ENCODE measurements at regions not wholly inside any gene's neighbourhood (a gene's known extent, or its start where the extent isn't known, plus 50 kb on each side); places are given as distances from the start of the nearest gene placed in this dataset.

- TF ChIP-seq, protein P1, sequence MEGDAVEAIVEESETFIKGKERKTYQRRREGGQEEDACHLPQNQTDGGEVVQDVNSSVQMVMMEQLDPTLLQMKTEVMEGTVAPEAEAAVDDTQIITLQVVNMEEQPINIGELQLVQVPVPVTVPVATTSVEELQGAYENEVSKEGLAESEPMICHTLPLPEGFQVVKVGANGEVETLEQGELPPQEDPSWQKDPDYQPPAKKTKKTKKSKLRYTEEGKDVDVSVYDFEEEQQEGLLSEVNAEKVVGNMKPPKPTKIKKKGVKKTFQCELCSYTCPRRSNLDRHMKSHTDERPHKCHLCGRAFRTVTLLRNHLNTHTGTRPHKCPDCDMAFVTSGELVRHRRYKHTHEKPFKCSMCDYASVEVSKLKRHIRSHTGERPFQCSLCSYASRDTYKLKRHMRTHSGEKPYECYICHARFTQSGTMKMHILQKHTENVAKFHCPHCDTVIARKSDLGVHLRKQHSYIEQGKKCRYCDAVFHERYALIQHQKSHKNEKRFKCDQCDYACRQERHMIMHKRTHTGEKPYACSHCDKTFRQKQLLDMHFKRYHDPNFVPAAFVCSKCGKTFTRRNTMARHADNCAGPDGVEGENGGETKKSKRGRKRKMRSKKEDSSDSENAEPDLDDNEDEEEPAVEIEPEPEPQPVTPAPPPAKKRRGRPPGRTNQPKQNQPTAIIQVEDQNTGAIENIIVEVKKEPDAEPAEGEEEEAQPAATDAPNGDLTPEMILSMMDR (IDR thresholded peaks at IDR 0.05; ENCODE audit: insufficient read depth, low read length, severe bottlenecking), result no peak
- Histone ChIP-seq H3K4me3 (ENCODE audit: low read depth, low read length) (no peak overlapping the region), H3K27me3 (ENCODE audit: control insufficient read depth, insufficient read depth, low read length) (no peaks in the 10 kb centered on the region), H3K36me3 (ENCODE audit: control insufficient read depth, insufficient read depth, low read length) (no peaks in the 10 kb centered on the region)
- DNase-seq (ENCODE audit: low read depth) (no peak), FAIRE-seq (no peak)
Observed at GRCh38 chr7:136717910-136718557, 150.4 kb upstream of the CHRM2 start.

DNA sequence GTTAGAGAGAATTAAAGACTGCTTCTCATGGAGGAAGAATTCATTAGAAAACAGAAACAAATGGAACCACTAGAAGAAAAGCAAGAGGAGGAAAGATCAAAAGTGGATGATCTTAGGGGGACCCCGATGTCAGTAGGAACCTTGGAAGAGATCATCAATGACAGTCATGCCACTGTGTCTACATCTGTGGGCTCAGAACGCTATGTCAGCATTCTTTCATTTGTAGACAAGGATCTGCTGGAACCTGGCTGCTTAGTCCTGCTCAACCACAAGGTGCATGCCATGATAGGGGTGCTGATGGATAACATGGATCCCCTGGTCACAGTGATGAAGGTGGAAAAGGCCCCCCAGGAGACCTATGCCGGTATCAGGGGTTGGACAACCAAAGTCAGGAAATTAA is 154.4 kb upstream of the CHRM2 start:
- Histone ChIP-seq H3K4me3 (ENCODE audit: low read depth, low read length) (no peak overlapping the region), H3K36me3 (ENCODE audit: control insufficient read depth, insufficient read depth, low read length) (no peaks in the 10 kb centered on the region), H3K27me3 (ENCODE audit: control insufficient read depth, insufficient read depth, low read length) (no peaks in the 10 kb centered on the region)
- TF ChIP-seq, protein P1 (IDR thresholded peaks at IDR 0.05; ENCODE audit: insufficient read depth, low read length, severe bottlenecking), result no peak
- DNase-seq (ENCODE audit: low read depth), result no peak
- no peak for FAIRE-seq

- no peak for DNase-seq (ENCODE audit: low read depth)
- Histone ChIP-seq H3K27me3 (ENCODE audit: control insufficient read depth, insufficient read depth, low read length) (no peaks in the 10 kb centered on the region), H3K36me3 (ENCODE audit: control insufficient read depth, insufficient read depth, low read length) (no peaks in the 10 kb centered on the region), H3K4me3 (ENCODE audit: low read depth, low read length) (no peak overlapping the region)
- TF ChIP-seq, protein P1 (IDR thresholded peaks at IDR 0.05; ENCODE audit: insufficient read depth, low read length, severe bottlenecking), result no peak
- FAIRE-seq, result no peak
Observed at GRCh38 chr7:136710751-136711150, 157.7 kb upstream of the CHRM2 start.

GRCh38 chr7:136709876-136710275 is 158.6 kb upstream of the CHRM2 start:
- no peak for DNase-seq (ENCODE audit: low read depth)
- no peak for FAIRE-seq
- TF ChIP-seq, protein P1 (IDR thresholded peaks at IDR 0.05; ENCODE audit: insufficient read depth, low read length, severe bottlenecking), result no peak
- H3K27me3 ChIP-seq (ENCODE audit: control insufficient read depth, insufficient read depth, low read length), result no peaks in the 10 kb centered on the region
- H3K4me3 ChIP-seq (ENCODE audit: low read depth, low read length), result no peak overlapping the region
- no peaks in the 10 kb centered on the region for H3K36me3 ChIP-seq (ENCODE audit: control insufficient read depth, insufficient read depth, low read length)

DNA sequence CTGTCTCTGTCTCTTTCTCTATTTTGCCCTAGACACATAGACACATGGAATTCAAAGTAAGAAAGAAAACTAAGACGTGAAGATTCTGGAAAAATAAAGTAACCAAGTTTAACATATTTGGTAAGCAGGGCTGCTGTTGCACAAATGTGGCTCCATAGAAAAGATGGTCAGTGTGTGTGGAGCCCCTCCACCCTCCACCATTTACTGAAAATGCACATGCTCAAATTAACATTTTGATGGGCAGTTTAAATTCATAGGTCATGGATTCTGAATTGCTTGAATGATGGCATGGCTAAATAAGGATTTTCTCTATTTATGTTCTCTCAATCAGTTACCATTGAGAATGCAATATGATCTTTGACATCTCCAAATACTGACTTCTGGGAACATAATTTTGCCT is 165.5 kb upstream of the CHRM2 start:
- TF ChIP-seq, protein P1 (IDR thresholded peaks at IDR 0.05; ENCODE audit: insufficient read depth, low read length, severe bottlenecking), result no peak
- no peaks in the 10 kb centered on the region for H3K36me3 ChIP-seq (ENCODE audit: control insufficient read depth, insufficient read depth, low read length)
- DNase-seq (ENCODE audit: low read depth), result no peak
- no peaks in the 10 kb centered on the region for H3K27me3 ChIP-seq (ENCODE audit: control insufficient read depth, insufficient read depth, low read length)
- no peak for FAIRE-seq
- no peak overlapping the region for H3K4me3 ChIP-seq (ENCODE audit: low read depth, low read length)

GRCh38 chr7:136698977-136699376 is 169.5 kb upstream of the CHRM2 start:
- H3K4me3 ChIP-seq (ENCODE audit: low read depth, low read length), result no peak overlapping the region
- FAIRE-seq, result no peak
- TF ChIP-seq, protein P1 (IDR thresholded peaks at IDR 0.05; ENCODE audit: insufficient read depth, low read length, severe bottlenecking), result no peak
- no peaks in the 10 kb centered on the region for H3K27me3 ChIP-seq (ENCODE audit: control insufficient read depth, insufficient read depth, low read length)
- H3K36me3 ChIP-seq (ENCODE audit: control insufficient read depth, insufficient read depth, low read length), result no peaks in the 10 kb centered on the region
- DNase-seq (ENCODE audit: low read depth), result no peak

Measured in bronchial epithelial cell (primary cell).